SU-DHL-6 (cell line): ENCODE measurements at regions not wholly inside any gene's neighbourhood (a gene's known extent, or its start where the extent isn't known, plus 50 kb on each side); places are given as distances from the start of the nearest gene placed in this dataset.

Experiments used
- H2AFZ ChIP-seq: fragments of 200-600 bp; sonication (generic); 2 replicates; pipeline ENCODE4 v1.6.1; 2014; ENCODE audit warnings: low read depth, mild to moderate bottlenecking, moderate library complexity, mixed read lengths, antibody characterized with exemption, low read length; ENCODE audit not compliant: severe bottlenecking
- H3F3A ChIP-seq: fragments of 200-600 bp; shearing (Covaris generic); 2 replicates; pipeline ENCODE4 v1.6.0; 2016; ENCODE audit warnings: antibody characterized with exemption, mild to moderate bottlenecking; ENCODE audit not compliant: insufficient read depth
- H3K27ac ChIP-seq: fragments of 200-600 bp; sonication (generic); 2 replicates; pipeline ENCODE4 v1.5.1; 2016; ENCODE audit warnings: low read depth, mild to moderate bottlenecking, low read length, moderate library complexity, mixed read lengths
- H3K27me3 ChIP-seq: fragments of 200-600 bp; sonication (generic), shearing (Covaris generic); 2 replicates; pipeline ENCODE4 v1.6.0; 2014; ENCODE audit warnings: mild to moderate bottlenecking, low read length
- H3K36me3 ChIP-seq: fragments of 200-600 bp; sonication (generic); 2 replicates; pipeline ENCODE4 v1.6.1; 2014; ENCODE audit warnings: mild to moderate bottlenecking, low read length, mixed read lengths
- H3K4me2 ChIP-seq: fragments of 300-600, 200-600 bp; shearing (Covaris generic), sonication (generic); 2 replicates; pipeline ENCODE4 v1.6.0; 2014; ENCODE audit warnings: low read length, low read depth, mild to moderate bottlenecking; ENCODE audit not compliant: poor library complexity, severe bottlenecking
- H3K4me3 ChIP-seq: fragments of 200-600 bp; sonication (generic); 2 replicates; pipeline ENCODE4 v1.5.1; 2014; ENCODE audit warnings: antibody characterized with exemption, low read length, mild to moderate bottlenecking, mixed read lengths; ENCODE audit not compliant: insufficient read depth, poor library complexity, severe bottlenecking
- H3K79me2 ChIP-seq: fragments of 200-600 bp; sonication (generic); 2 replicates; pipeline ENCODE4 v1.6.1; 2014; ENCODE audit warnings: mild to moderate bottlenecking, low read length, moderate library complexity; ENCODE audit not compliant: insufficient read depth
- H3K9ac ChIP-seq: fragments of 200-600 bp; sonication (generic); 2 replicates; pipeline ENCODE4 v1.7.0; 2014; ENCODE audit warnings: mild to moderate bottlenecking, low read length
- H3K9me2 ChIP-seq: fragments of 200-600 bp; sonication (generic); replicated peaks from 2 replicates; pipeline ENCODE4 v1.6.1; 2014; ENCODE audit warnings: low read length; ENCODE audit not compliant: insufficient read depth
- H3K9me3 ChIP-seq: fragments of 200-600 bp; sonication (generic); 2 replicates; pipeline ENCODE4 v1.6.1; 2014; ENCODE audit warnings: low read length, mixed read lengths; ENCODE audit not compliant: insufficient read depth
- H4K20me1 ChIP-seq: fragments of 200-600 bp; sonication (generic); 2 replicates; pipeline ENCODE4 v1.6.1; 2014; ENCODE audit warnings: low read depth, mild to moderate bottlenecking, antibody characterized with exemption, low read length, moderate library complexity, mixed read lengths
- EZH2phosphoT487 ChIP-seq: fragments of 200-600 bp; sonication (generic), shearing (Covaris generic); conservative IDR thresholded peaks from 2 replicates; pipeline ENCODE4 v1.6.1; 2018; ENCODE audit warnings: mild to moderate bottlenecking, antibody characterized with exemption, low read length, moderate library complexity, mixed read lengths
- TF ChIP-seq, protein P1 (sequence below): fragments of 200-600 bp; sonication (generic); IDR thresholded peaks from one replicate; pipeline ENCODE4 v1.5.1; 2017; ENCODE audit warnings: antibody characterized with exemption, mild to moderate bottlenecking, low read length, moderate library complexity; ENCODE audit not compliant: insufficient read depth, poor library complexity, severe bottlenecking

DNA sequence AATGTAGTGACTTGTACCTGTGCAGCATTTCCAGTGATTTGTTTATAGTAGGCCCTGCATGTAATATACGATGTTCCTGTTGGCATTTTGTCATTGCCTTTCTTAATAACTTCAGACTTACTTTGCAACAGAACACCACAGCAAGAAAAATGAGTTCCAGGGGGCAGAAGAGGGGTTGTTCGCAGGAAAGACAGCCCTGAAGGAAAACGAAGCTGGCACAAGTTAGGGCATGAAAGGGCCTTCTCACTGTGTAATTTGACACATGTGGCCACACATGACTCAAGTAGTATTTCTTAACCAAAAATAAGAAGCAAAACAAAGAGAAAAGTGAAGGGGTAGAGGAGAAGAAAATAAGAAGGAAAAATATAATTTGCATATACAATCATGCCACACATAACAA, 265.8 kb upstream of the SMIM31 start:
- TF ChIP-seq, protein P1, sequence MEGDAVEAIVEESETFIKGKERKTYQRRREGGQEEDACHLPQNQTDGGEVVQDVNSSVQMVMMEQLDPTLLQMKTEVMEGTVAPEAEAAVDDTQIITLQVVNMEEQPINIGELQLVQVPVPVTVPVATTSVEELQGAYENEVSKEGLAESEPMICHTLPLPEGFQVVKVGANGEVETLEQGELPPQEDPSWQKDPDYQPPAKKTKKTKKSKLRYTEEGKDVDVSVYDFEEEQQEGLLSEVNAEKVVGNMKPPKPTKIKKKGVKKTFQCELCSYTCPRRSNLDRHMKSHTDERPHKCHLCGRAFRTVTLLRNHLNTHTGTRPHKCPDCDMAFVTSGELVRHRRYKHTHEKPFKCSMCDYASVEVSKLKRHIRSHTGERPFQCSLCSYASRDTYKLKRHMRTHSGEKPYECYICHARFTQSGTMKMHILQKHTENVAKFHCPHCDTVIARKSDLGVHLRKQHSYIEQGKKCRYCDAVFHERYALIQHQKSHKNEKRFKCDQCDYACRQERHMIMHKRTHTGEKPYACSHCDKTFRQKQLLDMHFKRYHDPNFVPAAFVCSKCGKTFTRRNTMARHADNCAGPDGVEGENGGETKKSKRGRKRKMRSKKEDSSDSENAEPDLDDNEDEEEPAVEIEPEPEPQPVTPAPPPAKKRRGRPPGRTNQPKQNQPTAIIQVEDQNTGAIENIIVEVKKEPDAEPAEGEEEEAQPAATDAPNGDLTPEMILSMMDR: no peak
- TF ChIP-seq EZH2phosphoT487: no peak
- H3K4me2 ChIP-seq: no peak overlapping the region
- no peak overlapping the region for H3K27ac ChIP-seq
- no peaks in the 10 kb centered on the region for H4K20me1 ChIP-seq
- H3K36me3 ChIP-seq: no peaks in the 10 kb centered on the region
- H3K4me3 ChIP-seq: no peak overlapping the region
- no peaks in the 10 kb centered on the region for H3K9me3 ChIP-seq
- H3K9ac ChIP-seq: no peak overlapping the region
- H3K79me2 ChIP-seq: no peaks in the 10 kb centered on the region
- no peaks in the 10 kb centered on the region for H3K9me2 ChIP-seq
- H3K27me3 ChIP-seq: no peaks in the 10 kb centered on the region
- no peaks in the 10 kb centered on the region for H3F3A ChIP-seq
- no peak overlapping the region for H2AFZ ChIP-seq

DNA sequence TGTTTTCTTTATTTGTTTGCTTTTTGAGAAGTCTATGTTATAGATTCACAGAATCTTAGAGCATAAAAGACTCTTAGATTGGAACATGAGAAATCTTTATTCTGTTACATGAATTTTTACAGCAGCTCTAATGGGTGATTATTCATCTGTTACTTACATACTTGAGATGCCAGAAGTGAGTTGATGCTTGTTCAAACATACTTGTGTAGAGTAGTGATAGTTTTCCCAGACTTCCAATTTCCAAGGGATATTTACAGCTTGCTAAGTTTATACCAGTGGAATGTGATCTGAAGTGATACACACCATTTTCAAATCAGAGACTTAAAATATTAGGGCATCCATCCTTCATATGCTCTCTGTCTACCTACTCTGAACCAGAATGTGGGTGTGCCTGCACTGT, 252.9 kb upstream of the SMIM31 start:
- Histone ChIP-seq H3K27me3 (no peaks in the 10 kb centered on the region), H3K27ac (no peak overlapping the region), H3K9me2 (no peaks in the 10 kb centered on the region), H3K4me3 (no peak overlapping the region), H4K20me1 (no peaks in the 10 kb centered on the region), H3K79me2 (no peaks in the 10 kb centered on the region), H3K9ac (no peak overlapping the region), H3K4me2 (no peak overlapping the region), H2AFZ (no peak overlapping the region), H3K9me3 (no peaks in the 10 kb centered on the region), H3K36me3 (no peaks in the 10 kb centered on the region), H3F3A (no peaks in the 10 kb centered on the region)
- TF ChIP-seq, protein P1: no peak
- TF ChIP-seq EZH2phosphoT487: no peak

DNA sequence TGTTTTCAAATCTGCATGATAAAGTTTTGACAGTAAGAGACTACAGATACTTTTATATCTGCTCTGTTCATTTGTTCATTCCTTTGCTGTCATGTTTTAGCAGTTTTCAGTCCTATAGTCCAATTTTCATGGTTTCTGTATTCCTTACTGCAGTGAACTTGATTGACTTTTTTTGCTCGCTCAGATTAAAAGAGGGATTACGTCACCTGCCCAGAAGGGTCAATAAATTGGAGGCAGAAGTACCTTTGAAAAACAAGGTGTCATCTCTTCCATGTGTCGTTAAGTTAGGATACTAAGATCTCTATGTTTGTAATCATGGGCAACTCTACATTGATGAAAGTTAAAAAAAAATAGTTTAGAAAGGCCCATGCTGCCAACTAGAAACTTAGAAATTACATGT, 250.1 kb upstream of the SMIM31 start:
- no peak overlapping the region for H3K4me3 ChIP-seq
- no peak overlapping the region for H3K9ac ChIP-seq
- H3K27me3 ChIP-seq: no peaks in the 10 kb centered on the region
- H3K79me2 ChIP-seq: no peaks in the 10 kb centered on the region
- H3F3A ChIP-seq: no peaks in the 10 kb centered on the region
- no peaks in the 10 kb centered on the region for H3K9me2 ChIP-seq
- TF ChIP-seq EZH2phosphoT487: no peak
- TF ChIP-seq, protein P1: no peak
- no peaks in the 10 kb centered on the region for H3K36me3 ChIP-seq
- H3K4me2 ChIP-seq: no peak overlapping the region
- no peak overlapping the region for H2AFZ ChIP-seq
- no peak overlapping the region for H3K27ac ChIP-seq
- H3K9me3 ChIP-seq: no peaks in the 10 kb centered on the region
- H4K20me1 ChIP-seq: no peaks in the 10 kb centered on the region
